Esophagus squamous epithelium (tissue), 5 donors: ENCODE measurements at regions not wholly inside any gene's neighbourhood (a gene's known extent, or its start where the extent isn't known, plus 50 kb on each side); places are given as distances from the start of the nearest gene placed in this dataset.

Source experiments
- DNase-seq: peaks from one replicate; lab custom pipeline; 2025; lab: John Stamatoyannopoulos, UW
- H3K27ac ChIP-seq, 4 donors: fragments of 200-600 bp; sonication (generic); one replicate each; pipeline ENCODE4 v1.5.1; 2016 to 2019; ENCODE audit warnings: mild to moderate bottlenecking in 1 of 4
- H3K27me3 ChIP-seq, 4 donors: fragments of 200-600 bp; sonication (generic); 1 replicate in 3 of 4; 2 replicates in 1 of 4; pipeline versions ENCODE4 v1.5.1 to v1.6.0; 2017 to 2021; ENCODE audit warnings: antibody characterized with exemption in 1 of 4
- H3K36me3 ChIP-seq, 3 donors: fragments of 200-600 bp; sonication (generic); one replicate each; pipeline ENCODE4 v1.5.1; 2016 to 2019
- H3K4me1 ChIP-seq, 3 donors: fragments of 200-600 bp; sonication (generic); one replicate each; pipeline ENCODE4 v1.5.1; 2017 to 2019
- H3K4me3 ChIP-seq, 4 donors: fragments of 200-600 bp; sonication (generic); 1 replicate in 3 of 4; 2 replicates in 1 of 4; pipeline ENCODE4 v1.5.1; 2016 to 2019; ENCODE audit warnings: mild to moderate bottlenecking in 2 of 4, moderate library complexity in 1 of 4
- H3K9me3 ChIP-seq, 3 donors: fragments of 200-600 bp; sonication (generic); one replicate each; pipeline ENCODE4 v1.5.1; 2016 to 2019
- POLR2A ChIP-seq, 4 donors: fragments of 450-650 bp; IDR thresholded peaks; one replicate each; pipeline ENCODE4 v1.6.1; 2017; ENCODE audit warnings: antibody characterized with exemption in 4 of 4, mild to moderate bottlenecking in 4 of 4, moderate library complexity in 3 of 4
- WGBS, 2 donors: methylation state at CpG; one replicate each; pipeline ENCODE4 v1.1.5; 2018; 5-methylcytosine and 5-hydroxymethylcytosine counted together
- intact Hi-C: fragments of 100-400 bp; cut with DNase I; formaldehyde crosslinking; loops from one replicate; pipeline ENCODE4 v1.15.0; 2022
- TF ChIP-seq, protein P1 (sequence below), 6 experiments: fragments of 450-650 bp in 4 of 6; fragments of 200-600 bp in 2 of 6; sonication (generic) in 2 of 6; IDR thresholded peaks; one replicate each; pipeline ENCODE4 v1.5.1; 2016 to 2019; ENCODE audit warnings: antibody characterized with exemption in 6 of 6, mild to moderate bottlenecking in 4 of 6, moderate library complexity in 4 of 6
- donor health status: DM: yes; HTN: yes; CAD: no.

DNA sequence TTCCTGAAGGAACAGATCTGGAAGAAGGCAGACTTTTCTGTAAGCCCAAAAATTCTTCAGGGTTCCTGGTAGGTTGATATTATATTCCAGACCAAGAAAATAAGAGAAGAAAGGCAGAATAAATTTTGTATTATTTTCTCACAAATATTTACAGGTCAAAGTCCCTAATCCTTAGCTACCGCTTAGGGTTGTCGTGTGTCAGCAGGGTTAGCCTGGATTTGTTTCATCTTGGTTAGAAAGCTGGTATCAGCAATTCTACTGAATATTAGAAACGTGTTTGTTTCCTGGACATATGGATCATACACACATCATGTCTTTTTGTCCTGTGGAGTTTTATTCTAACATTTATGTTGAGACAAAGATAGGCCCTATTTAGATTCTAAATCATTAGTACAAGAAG lies 232.9 kb upstream of the CXXC4 start:
- no peak for TF ChIP-seq POLR2A (IDR thresholded peaks at IDR 0.05)
- TF ChIP-seq, protein P1, sequence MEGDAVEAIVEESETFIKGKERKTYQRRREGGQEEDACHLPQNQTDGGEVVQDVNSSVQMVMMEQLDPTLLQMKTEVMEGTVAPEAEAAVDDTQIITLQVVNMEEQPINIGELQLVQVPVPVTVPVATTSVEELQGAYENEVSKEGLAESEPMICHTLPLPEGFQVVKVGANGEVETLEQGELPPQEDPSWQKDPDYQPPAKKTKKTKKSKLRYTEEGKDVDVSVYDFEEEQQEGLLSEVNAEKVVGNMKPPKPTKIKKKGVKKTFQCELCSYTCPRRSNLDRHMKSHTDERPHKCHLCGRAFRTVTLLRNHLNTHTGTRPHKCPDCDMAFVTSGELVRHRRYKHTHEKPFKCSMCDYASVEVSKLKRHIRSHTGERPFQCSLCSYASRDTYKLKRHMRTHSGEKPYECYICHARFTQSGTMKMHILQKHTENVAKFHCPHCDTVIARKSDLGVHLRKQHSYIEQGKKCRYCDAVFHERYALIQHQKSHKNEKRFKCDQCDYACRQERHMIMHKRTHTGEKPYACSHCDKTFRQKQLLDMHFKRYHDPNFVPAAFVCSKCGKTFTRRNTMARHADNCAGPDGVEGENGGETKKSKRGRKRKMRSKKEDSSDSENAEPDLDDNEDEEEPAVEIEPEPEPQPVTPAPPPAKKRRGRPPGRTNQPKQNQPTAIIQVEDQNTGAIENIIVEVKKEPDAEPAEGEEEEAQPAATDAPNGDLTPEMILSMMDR (IDR thresholded peaks at IDR 0.05), result no peak
- WGBS, 2 donors, result 79 to 89% methylated on average over 3 of the region's 3 CpGs
- intact Hi-C loops, result no loop called here

DNA sequence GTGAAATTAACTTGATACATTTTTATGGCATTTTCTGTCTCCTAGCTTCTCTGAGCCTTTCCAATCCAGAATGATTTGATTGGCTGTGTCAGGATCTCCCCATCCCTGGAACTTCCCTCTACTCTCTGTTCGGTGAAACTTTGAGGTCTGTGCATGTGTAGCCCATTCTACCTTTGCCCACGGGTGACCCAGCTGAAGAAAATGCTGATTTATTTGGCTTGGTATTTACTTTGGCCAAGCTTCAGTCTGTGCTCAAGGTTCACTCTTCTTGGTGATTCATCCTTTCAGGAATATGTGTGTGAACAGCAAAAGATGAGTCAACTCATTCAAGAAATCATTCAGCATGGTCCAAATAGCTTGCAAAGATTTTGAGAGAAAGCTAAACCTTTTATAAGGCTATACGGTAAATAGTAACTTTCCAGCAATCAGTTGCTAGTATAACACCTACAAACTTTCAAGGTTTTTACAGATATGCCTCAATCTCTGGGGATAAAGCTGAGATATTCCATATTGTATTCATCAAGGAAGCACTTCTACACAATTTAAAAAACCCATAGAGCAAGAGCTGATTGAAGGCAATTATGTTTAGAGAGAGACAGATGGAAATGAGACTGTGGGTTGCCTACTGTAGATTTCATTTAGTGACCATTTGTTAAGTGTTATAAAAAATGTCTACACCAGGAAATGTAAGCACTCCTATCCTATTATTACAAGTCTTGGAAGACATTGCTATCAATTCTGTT lies 233.9 kb upstream of the CXXC4 start:
- intact Hi-C loops, result no loop called here
- no peak for TF ChIP-seq POLR2A (IDR thresholded peaks at IDR 0.05)

More for the DNA sequence above, 232.9 kb upstream of the CXXC4 start:
- no peak overlapping the region for H3K4me3 ChIP-seq
- no peak for DNase-seq
- H3K27me3 ChIP-seq, result no peaks in the 10 kb centered on the region
- H3K27ac ChIP-seq, result no peak overlapping the region
- no peaks in the 10 kb centered on the region for H3K36me3 ChIP-seq
- no peaks in the 10 kb centered on the region for H3K9me3 ChIP-seq
- H3K4me1 ChIP-seq, result peaks cover 0 to 10% (median 0%) of the 10 kb centered on the region in 3 donors

DNA sequence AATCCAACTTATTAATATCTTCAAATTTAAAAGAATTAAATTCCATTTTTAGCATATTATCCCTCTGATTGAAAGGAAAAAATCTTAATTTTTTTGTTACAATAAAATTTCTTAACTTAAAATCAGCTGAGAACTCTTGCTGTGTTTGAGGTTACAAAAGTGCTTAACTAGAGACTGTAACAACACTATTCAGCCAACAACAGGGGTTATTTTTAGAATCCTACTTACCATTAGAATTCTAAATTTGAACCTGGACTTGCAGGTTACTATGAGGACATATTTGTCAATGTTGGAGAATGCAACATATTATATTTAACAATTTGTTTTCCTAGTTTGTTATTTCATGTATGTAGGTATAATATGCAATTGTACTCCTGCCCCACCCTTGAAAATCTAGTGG lies 238.1 kb upstream of the CXXC4 start:
- TF ChIP-seq POLR2A (IDR thresholded peaks at IDR 0.05), result no peak
- TF ChIP-seq, protein P1 (IDR thresholded peaks at IDR 0.05), result no peak
- H3K4me1 ChIP-seq, result peaks cover 0 to 10% (median 0%) of the 10 kb centered on the region in 3 donors
- H3K9me3 ChIP-seq, result no peaks in the 10 kb centered on the region
- intact Hi-C loops, result no loop called here
- H3K27ac ChIP-seq, result no peak overlapping the region
- H3K27me3 ChIP-seq, result no peaks in the 10 kb centered on the region
- no peak for DNase-seq
- no peak overlapping the region for H3K4me3 ChIP-seq
- H3K36me3 ChIP-seq, result no peaks in the 10 kb centered on the region

More for the DNA sequence above, 233.9 kb upstream of the CXXC4 start:
- Histone ChIP-seq H3K4me1 (peaks cover 0 to 10% (median 0%) of the 10 kb centered on the region in 3 donors), H3K27me3 (no peaks in the 10 kb centered on the region), H3K36me3 (no peaks in the 10 kb centered on the region), H3K27ac (no peak overlapping the region), H3K9me3 (no peaks in the 10 kb centered on the region), H3K4me3 (no peak overlapping the region)
- 27 to 28% methylated on average over 3 of the region's 3 CpGs for WGBS, 2 donors
- DNase-seq, result no peak

DNA sequence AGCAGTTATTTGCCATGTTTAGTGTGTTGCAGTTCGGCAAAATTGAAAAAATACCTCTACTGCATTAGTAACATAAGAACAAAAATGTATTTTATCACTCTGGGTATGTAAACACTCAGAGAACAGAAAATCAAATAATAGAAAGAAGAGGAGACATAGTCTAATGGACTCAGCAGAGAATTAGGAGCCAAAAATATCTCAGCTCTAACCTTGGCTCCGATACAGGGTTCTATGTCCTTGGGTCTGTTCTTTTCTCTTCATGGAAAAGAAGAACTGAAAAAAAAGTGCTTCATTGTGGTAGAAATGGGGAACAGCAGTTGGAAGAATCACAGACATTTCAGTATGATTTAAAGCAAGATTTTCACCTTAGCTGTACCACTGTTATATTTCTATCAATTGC lies 240.5 kb upstream of the CXXC4 start:
- Histone ChIP-seq H3K27me3 (no peaks in the 10 kb centered on the region), H3K9me3 (no peaks in the 10 kb centered on the region), H3K36me3 (no peaks in the 10 kb centered on the region), H3K4me1 (no peaks in the 10 kb centered on the region), H3K4me3 (no peak overlapping the region), H3K27ac (no peak overlapping the region)
- 73 to 75% methylated on average over 2 of the region's 2 CpGs for WGBS, 2 donors
- DNase-seq, result no peak
- no peak for TF ChIP-seq POLR2A (IDR thresholded peaks at IDR 0.05)
- TF ChIP-seq, protein P1 (IDR thresholded peaks at IDR 0.05), result no peak
- intact Hi-C loops, result no loop called here

DNA sequence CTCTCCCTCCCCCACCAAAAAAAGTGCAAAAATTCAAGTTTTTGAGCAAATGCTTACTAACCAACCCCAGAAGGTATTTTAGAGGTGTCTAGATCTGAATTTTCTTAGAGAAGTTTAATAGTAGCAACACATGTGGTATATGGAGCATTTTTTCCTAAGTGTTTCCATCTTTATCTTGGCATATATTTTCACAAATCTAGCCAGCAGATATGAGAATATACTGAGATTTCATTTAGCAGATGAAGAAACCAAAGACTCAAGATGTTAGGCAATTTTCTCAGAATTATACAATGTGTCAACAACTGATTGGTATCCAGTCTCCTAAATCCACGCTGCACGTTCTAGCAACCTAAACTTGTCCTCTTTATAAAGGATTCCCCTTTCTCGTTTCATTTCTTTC lies 245.5 kb upstream of the CXXC4 start:
- H3K27ac ChIP-seq, result no peak overlapping the region
- WGBS, 2 donors, result 63 to 70% methylated on average over 3 of the region's 3 CpGs
- no peaks in the 10 kb centered on the region for H3K27me3 ChIP-seq
- intact Hi-C loops, result no loop called here
- no peak for TF ChIP-seq POLR2A (IDR thresholded peaks at IDR 0.05)
- TF ChIP-seq, protein P1 (IDR thresholded peaks at IDR 0.05), result no peak
- no peaks in the 10 kb centered on the region for H3K9me3 ChIP-seq
- no peaks in the 10 kb centered on the region for H3K4me1 ChIP-seq
- no peak for DNase-seq
- no peak overlapping the region for H3K4me3 ChIP-seq
- H3K36me3 ChIP-seq, result no peaks in the 10 kb centered on the region
